WTC11 (cell line): ENCODE measurements at regions not wholly inside any gene's neighbourhood (a gene's known extent, or its start where the extent isn't known, plus 50 kb on each side); places are given as distances from the start of the nearest gene placed in this dataset.

Experiments used
- ATAC-seq: fragments of 200-7000 bp; cut with Tn5 transposase; 2 replicates; pipeline ENCODE4 v1.10.0; 2021; ENCODE audit warnings: mild to moderate bottlenecking, moderate library complexity
- CTCF ChIA-PET: fragments of 300-600 bp; sonication (Branson Sonifier 250); formaldehyde crosslinking; loops from one replicate; lab custom pipeline; 2021; ENCODE audit warnings: antibody characterized with exemption; lab: Charles Lee
- POLR2A ChIA-PET: fragments of 350-600 bp; sonication (Branson Sonifier 250); formaldehyde crosslinking; loops from one replicate; lab custom pipeline; 2021; ENCODE audit warnings: antibody characterized with exemption; lab: Charles Lee
- DNase-seq: peaks from one replicate; pipeline ENCODE4 v3.0.0; 2021; ENCODE audit warnings: low spot score
- H3K27ac Mint-ChIP-seq: 2 replicates; pipeline ENCODE4 v1.8.0; 2021; ENCODE audit warnings: mixed read lengths
- H3K27me3 Mint-ChIP-seq: 2 replicates; pipeline ENCODE4 v1.8.0; 2021; ENCODE audit warnings: low read depth, mild to moderate bottlenecking, moderate library complexity, mixed read lengths
- H3K36me3 Mint-ChIP-seq: 2 replicates; pipeline ENCODE4 v1.8.0; 2021; ENCODE audit warnings: mixed read lengths
- H3K4me1 Mint-ChIP-seq: 2 replicates; pipeline ENCODE4 v1.8.0; 2022; ENCODE audit warnings: mixed read lengths
- H3K4me3 Mint-ChIP-seq: 2 replicates; pipeline ENCODE4 v1.8.0; 2021; ENCODE audit warnings: mild to moderate bottlenecking, moderate library complexity, mixed read lengths
- H3K9me3 Mint-ChIP-seq: 2 replicates; pipeline ENCODE4 v1.8.0; 2021; ENCODE audit warnings: mixed read lengths
- ATF2 ChIP-seq: sonication (generic); formaldehyde crosslinking; IDR thresholded peaks from 2 replicates; pipeline ENCODE4 v1.8.1; 2022; ENCODE audit warnings: low read depth, missing genetic modification reagents, borderline replicate concordance
- ATF6 ChIP-seq: sonication (generic); formaldehyde crosslinking; IDR thresholded peaks from 2 replicates; pipeline ENCODE4 v1.8.1; 2023; ENCODE audit warnings: mild to moderate bottlenecking, missing genetic modification reagents
- CREB1 ChIP-seq: sonication (generic); formaldehyde crosslinking; IDR thresholded peaks from 2 replicates; pipeline ENCODE4 v1.8.0; 2023; ENCODE audit warnings: mild to moderate bottlenecking, missing genetic modification reagents
- E2F4 ChIP-seq: sonication (generic); formaldehyde crosslinking; IDR thresholded peaks from 2 replicates; pipeline ENCODE4 v1.8.1; 2022; ENCODE audit warnings: low read depth, mild to moderate bottlenecking, moderate library complexity, missing genetic modification reagents, borderline replicate concordance
- FOXP1 ChIP-seq: sonication (generic); formaldehyde crosslinking; IDR thresholded peaks from 2 replicates; pipeline ENCODE4 v1.8.0; 2022; ENCODE audit warnings: missing genetic modification reagents, mild to moderate bottlenecking, moderate library complexity, borderline replicate concordance
- JUN ChIP-seq: sonication (generic); formaldehyde crosslinking; IDR thresholded peaks from 2 replicates; pipeline ENCODE4 v1.8.0; 2023; ENCODE audit warnings: mild to moderate bottlenecking, missing genetic modification reagents
- KAT7 ChIP-seq: sonication (generic); formaldehyde crosslinking; IDR thresholded peaks from 2 replicates; pipeline ENCODE4 v1.8.1; 2023; ENCODE audit warnings: missing genetic modification reagents, mild to moderate bottlenecking, borderline replicate concordance
- MYBL2 ChIP-seq: sonication (generic); formaldehyde crosslinking; IDR thresholded peaks from 2 replicates; pipeline ENCODE4 v1.8.1; 2023; ENCODE audit warnings: mild to moderate bottlenecking, moderate library complexity, missing genetic modification reagents
- NR1H2 ChIP-seq: sonication (generic); formaldehyde crosslinking; IDR thresholded peaks from 2 replicates; pipeline ENCODE4 v1.9.0; 2021; ENCODE audit warnings: mild to moderate bottlenecking, moderate library complexity, missing genetic modification reagents
- OVOL2 ChIP-seq: fragments of 250-450 bp; sonication (Bioruptor Pico); IDR thresholded peaks from 2 replicates; pipeline ENCODE4 v1.9.0; 2021; ENCODE audit warnings: mild to moderate bottlenecking, borderline replicate concordance
- PRRX2 ChIP-seq: fragments of 250-450 bp; sonication (Bioruptor Pico); IDR thresholded peaks from 2 replicates; pipeline ENCODE4 v1.8.0; 2021; ENCODE audit warnings: mild to moderate bottlenecking
- TP53 ChIP-seq: sonication (generic); formaldehyde crosslinking; IDR thresholded peaks from 2 replicates; pipeline ENCODE4 v1.8.1; 2023; ENCODE audit warnings: mild to moderate bottlenecking, missing genetic modification reagents
- ZNF416 ChIP-seq: fragments of 250-450 bp; sonication (Bioruptor Pico); IDR thresholded peaks from 2 replicates; pipeline ENCODE4 v1.9.0; 2021; ENCODE audit warnings: mild to moderate bottlenecking, inconsistent platforms
- ZNF425 ChIP-seq: fragments of 250-450 bp; sonication (Bioruptor Pico); conservative IDR thresholded peaks from 2 replicates; pipeline ENCODE4 v1.9.0; 2021; ENCODE audit warnings: mild to moderate bottlenecking
- ZNF532 ChIP-seq: fragments of 250-450 bp; sonication (Bioruptor Pico); IDR thresholded peaks from 2 replicates; pipeline ENCODE4 v1.9.0; 2021; ENCODE audit warnings: mild to moderate bottlenecking, borderline replicate concordance

GRCh38 chr2:60312618-60313017 lies 240.8 kb downstream of the BCL11A start:
- no peak for TF ChIP-seq E2F4
- no peak for TF ChIP-seq NR1H2 (CRISPR knock-in tag)
- no peak for TF ChIP-seq JUN (CRISPR knock-in tag)
- no peak for TF ChIP-seq KAT7
- no peak for TF ChIP-seq FOXP1 (CRISPR knock-in tag)
- no peak for TF ChIP-seq ZNF532 (CRISPR knock-in tag)
- no peak for TF ChIP-seq TP53
- no peak for TF ChIP-seq ZNF416 (CRISPR knock-in tag)
- no peak for TF ChIP-seq OVOL2
- TF ChIP-seq MYBL2 (CRISPR knock-in tag), result no peak
- TF ChIP-seq PRRX2 (CRISPR knock-in tag), result no peak
- no peak for TF ChIP-seq ATF6 (CRISPR knock-in tag)
- DNase-seq (no peak), ATAC-seq (no peak)
- Mint-ChIP-seq H3K9me3 (no peaks in the 10 kb centered on the region), H3K27ac (no peak overlapping the region), H3K36me3 (no peaks in the 10 kb centered on the region), H3K4me3 (no peak overlapping the region), H3K27me3 (no peaks in the 10 kb centered on the region), H3K4me1 (peaks cover 14% of the 10 kb centered on the region)
- ChIA-PET CTCF (interaction anchor here (0.9 kb wide), 1 partner anchor 10 kb away, joined by 3 read pairs; no protein-coding TSS in a partner anchor), POLR2A (no interaction called here)

GRCh38 chr2:60311524-60311923 lies 241.9 kb downstream of the BCL11A start:
- DNase-seq, result no peak
- H3K36me3 Mint-ChIP-seq, result no peaks in the 10 kb centered on the region
- ATAC-seq, result no peak
- no peaks in the 10 kb centered on the region for H3K9me3 Mint-ChIP-seq
- no peak overlapping the region for H3K27ac Mint-ChIP-seq
- TF ChIP-seq ATF2 (CRISPR knock-in tag) (no peak), ZNF425 (no peak), CREB1 (no peak)
- POLR2A ChIA-PET, result no interaction called here
- H3K4me3 Mint-ChIP-seq, result no peak overlapping the region
- H3K4me1 Mint-ChIP-seq, result peaks cover 8% of the 10 kb centered on the region
- no peaks in the 10 kb centered on the region for H3K27me3 Mint-ChIP-seq
- CTCF ChIA-PET, result no interaction called here
